Activated T-cell treated with anti-CD3 and anti-CD28 coated beads, Interleukin-2, amount 50 U/mL, for 1 hour (primary cell): ENCODE measurements at regions not wholly inside any gene's neighbourhood (a gene's known extent, or its start where the extent isn't known, plus 50 kb on each side); places are given as distances from the start of the nearest gene placed in this dataset.

Source experiments
- DNase-seq: peaks from one replicate; pipeline ENCODE4 v3.0.0-alpha.2; 2020

DNA sequence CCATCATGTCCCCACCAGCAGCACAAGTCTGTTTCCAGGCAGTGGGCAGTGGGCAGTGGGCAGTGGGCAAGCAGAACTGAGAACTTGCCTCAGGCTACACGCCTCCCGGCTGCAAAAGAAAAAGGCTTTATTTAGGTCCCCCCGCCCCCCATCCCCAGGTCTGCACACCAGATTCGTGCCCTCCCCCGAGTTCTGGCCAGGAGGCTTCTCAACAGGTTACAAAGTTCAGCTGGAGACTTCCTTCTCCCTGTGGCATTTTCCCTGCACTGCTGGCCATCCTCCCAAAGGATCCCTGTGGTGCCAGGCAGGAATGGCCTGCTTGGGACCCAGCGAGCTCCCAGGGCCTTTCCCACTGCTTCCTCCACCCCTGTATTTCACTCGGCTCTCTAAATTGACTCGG, 97.0 kb upstream of the TRIM2 start:
- DNase-seq: no peak

GRCh38 chr4:153109296-153109849, 94.9 kb upstream of the TRIM2 start:
- no peak for DNase-seq

DNA sequence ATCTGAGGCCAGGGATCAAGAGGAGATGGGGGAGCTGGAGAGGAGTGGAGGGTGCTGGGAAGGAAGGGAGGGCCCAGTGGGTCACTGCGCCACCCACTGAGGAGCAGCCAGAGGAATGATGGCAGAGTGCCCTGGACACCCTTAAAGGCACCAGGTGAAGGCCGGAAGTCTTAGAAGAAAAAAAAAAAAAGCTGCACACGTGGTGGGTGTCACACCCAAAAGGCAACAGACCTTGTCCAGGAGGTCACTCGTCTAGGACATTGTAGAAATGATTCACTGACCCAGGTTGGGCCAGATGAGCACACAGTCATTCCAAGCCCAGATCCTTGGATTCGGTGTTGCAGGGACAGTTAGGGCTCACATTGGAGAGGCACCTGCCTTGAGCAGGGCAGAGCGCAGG, 93.5 kb upstream of the TRIM2 start:
- no peak for DNase-seq

DNA sequence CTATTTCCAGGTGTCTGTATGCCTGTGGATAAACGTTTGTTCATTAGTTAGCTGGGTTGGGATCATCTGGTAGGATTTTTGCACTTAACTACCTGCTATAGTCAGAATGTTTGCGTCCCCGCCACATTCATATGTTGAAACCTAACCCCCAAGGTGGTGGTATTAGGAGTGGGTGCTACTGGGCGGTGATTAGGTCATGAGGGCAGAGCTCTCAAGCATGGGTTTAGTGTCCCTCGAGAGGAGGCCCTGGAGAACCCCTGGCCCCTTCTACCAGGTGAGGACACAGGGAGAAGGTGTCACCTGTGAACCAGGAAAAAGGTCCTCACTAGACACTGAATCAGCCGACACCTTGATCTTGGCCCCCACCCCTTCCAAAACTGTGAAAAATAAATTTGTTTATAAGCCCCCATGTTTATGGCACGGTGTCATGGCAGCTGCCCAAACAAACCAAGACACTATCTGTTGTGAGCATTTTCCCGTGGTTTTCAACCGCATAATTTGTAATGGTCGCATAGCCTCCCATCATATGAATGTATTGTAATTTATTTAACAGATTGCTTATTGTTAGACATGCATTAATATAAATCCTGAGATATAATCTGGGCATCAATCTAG, 92.7 kb upstream of the TRIM2 start:
- DNase-seq: no peak

GRCh38 chr4:153112041-153112441, 92.2 kb upstream of the TRIM2 start:
- peak; percentile 55 for DNase-seq

GRCh38 chr4:153113061-153113837, 91.0 kb upstream of the TRIM2 start:
- no peak for DNase-seq

GRCh38 chr4:153113838-153114105, 90.5 kb upstream of the TRIM2 start:
- DNase-seq: no peak

DNA sequence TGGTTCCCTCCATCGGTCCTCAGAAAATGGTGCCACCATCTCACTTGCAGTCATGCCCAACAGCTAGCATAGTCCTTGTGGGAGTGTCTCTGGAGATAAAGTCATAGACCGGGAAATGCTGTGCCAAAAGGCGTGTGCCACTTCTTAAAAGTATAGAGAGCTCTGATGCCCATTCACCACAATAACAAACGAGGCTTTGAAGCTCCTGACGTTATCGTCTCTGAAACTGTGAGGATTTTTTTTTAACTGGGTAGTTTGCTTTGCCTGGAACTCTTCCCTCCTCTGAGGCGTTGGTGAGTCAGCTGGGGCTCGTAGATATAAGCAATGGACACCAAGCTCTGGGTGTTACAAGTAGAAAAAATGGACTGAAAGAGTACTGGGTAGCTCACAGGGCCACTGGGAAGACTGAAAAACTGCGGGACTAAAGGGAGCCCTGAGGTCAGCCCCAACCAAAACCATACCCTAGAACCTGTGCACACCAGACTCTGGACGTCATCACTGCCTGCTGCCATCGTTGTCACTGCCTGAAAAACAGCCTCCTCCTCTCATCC, 89.4 kb upstream of the TRIM2 start:
- peak; percentile 53 for DNase-seq

DNA sequence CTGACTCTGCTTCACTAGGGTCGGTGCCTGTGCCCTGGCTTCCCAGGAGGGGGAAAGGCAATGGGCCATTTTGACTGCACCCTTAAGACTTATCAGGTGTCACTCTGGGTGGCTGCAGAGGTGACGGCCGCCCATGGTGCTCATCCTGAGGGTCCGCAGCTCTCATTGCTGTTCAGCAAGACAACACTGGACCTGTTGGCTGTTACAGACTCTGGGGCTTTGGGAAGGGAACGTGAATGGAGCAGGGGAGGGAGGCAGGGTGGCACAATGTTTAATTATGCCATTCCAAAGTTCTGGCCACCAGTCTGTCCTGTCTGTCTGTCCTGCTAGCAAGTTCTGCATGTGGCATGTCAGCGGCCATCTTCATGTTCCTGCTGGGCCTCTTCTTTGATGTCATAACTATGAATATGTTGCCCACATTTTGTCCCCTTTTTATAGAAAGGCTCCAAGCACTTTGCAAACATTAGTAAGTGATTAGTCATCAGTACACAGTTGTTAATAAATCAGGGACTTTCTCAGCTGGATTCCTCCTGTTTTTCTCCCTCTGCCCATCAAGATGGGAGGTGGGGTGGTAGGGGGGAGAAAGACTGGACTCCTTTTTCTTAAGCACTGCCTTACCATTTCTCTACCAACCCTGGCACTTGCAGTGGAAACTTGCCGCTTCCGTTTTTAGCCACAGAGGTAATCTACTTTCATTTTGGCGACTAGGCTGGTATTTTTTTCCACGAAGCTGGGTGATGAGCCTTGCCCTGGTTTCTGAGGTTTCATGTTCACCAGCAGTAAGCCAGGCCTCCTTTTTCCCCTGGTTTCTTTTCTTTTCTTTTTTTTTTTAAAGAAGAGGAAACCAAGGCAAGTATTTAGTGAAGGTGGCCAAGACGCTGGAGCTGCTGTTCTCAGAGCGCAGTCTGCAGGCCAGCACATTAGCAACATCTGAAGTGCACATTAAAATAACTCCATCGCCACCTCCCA, 88.6 kb upstream of the TRIM2 start:
- DNase-seq: peak; percentile 64

DNA sequence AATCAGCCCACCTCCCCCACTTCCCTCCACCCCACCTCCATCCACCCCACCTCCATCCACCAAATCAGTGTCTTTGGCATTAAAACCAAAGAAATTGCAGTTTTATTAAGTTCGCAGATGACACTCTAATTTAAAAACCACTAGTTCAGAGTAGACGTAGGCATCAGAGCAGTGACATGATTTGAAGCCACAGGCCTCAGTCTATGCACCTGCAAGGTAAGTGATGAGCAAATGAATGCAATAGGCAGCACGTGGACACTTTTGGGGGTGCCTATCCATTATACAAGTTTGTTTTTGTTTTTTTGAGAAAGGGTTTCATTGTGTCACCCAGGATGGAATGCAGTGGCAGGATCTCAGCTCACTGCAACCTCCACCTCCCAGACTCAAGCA, 88.0 kb upstream of the TRIM2 start:
- no peak for DNase-seq

- DNase-seq: no peak
Measured at GRCh38 chr4:153116801-153117200, 87.4 kb upstream of the TRIM2 start.

DNA sequence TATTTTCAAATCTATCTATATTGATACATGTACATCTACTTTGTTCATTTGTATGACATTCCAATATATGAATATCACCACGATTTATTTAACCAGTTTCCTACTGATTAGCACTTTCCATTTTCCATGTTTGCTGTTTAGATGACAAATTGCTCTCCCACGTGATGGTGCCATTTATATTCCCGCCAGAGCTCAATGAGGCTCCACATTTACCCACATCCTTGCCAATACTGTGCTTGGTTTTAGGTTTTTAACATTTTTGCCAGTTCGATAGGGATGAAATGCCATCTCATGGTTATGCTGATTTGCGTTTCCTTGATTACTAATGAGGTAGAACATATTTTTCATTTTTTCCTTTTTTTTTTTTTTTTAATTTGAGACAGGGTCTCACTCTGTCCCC, 86.7 kb upstream of the TRIM2 start:
- DNase-seq: no peak

- no peak for DNase-seq
Measured at GRCh38 chr4:153119626-153120025, 84.6 kb upstream of the TRIM2 start.

DNA sequence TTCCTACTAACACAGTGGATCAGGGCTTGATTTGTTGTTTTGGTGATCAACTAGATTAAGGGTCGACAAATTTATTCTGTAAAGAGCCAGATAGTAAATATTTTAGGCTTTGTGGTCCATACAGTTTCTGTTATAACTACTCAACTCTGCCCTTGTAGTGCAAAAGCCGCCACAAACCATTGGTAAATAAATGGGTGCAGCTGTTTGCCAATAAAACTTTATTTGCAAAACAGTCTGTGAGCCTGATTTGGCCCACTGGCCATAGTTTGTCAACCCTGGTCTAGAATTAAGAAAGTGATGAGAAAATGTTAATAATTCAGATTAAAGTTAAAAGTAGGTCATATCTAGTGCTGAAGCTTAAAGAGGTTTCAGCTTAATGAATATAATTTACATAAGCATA, 84.0 kb upstream of the TRIM2 start:
- DNase-seq: no peak

DNA sequence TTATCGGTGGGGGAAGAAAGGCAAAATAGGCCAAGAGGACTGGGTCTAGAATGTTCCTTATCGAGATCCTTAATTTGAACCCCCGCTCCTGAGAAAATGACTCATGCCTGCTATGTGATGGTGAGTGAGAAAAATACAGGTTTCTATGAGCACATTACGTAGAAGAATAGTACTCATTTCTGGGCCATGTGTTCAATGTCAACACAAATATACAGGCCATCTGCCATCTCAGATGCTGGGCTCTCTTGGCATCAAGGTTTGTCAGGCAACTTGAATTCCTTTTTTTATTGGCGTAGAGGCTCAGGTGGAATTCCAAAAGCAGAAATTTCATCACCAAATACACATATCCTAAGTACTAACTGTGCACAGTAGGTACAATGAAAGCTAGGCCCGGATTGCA, 81.4 kb upstream of the TRIM2 start:
- no peak for DNase-seq

- DNase-seq: no peak
Measured at GRCh38 chr4:153126137-153126536, 78.1 kb upstream of the TRIM2 start.

DNA sequence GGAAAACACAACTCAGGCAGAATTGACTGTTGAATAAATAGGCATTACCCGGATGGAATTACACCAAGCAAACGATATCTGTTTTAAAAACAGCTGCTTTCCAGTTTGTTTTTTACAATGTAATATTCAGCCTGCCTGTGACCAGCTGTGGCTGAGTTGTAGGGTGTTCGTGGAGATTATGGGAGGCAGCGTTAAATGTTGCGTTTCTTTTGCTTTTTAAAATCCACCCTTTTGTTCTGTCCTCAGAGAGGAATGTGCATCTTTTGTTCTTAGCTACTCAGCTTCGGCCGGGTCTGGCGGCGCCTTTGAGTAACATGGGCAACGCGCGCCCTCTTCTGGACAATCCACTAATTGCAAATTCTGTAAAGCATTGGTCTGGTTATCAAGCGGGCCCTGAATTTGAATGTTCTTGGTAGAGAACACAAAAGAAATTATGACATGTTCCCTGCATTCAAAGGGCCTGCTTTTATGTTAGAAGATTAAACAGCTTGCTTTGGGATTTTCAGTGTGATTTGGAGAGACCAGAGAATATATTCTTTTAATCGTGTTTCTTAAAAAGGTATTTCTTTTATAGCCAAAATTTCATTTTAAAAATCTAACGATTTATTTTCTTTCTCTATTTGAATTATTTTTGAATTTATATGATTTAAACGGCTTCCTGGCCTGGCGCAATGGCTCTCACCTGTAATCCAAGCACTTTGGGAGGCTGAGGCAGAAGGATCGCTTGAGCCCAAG, 76.3 kb upstream of the TRIM2 start:
- peak; percentile 77 for DNase-seq

DNA sequence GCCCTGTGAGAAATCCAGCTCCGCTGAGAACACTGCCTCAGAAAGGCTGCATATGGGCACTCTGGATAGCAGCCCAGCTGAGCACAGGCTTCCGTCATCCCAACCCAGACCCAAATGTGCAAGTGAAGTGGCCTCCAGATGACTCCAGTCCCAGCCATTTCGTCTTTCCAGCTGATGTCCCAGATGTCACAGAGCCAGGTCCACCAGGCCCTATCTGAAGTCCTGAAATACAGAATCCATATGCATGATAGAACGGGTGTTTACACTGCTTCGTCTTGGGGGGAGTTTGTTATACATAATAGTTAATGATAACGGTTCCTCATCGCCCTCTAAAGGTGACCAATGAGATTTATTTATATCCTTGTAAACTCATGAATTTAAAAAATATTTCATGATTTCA, 72.6 kb upstream of the TRIM2 start:
- DNase-seq: no peak

GRCh38 chr4:153137159-153137558, 67.1 kb upstream of the TRIM2 start:
- no peak for DNase-seq

DNA sequence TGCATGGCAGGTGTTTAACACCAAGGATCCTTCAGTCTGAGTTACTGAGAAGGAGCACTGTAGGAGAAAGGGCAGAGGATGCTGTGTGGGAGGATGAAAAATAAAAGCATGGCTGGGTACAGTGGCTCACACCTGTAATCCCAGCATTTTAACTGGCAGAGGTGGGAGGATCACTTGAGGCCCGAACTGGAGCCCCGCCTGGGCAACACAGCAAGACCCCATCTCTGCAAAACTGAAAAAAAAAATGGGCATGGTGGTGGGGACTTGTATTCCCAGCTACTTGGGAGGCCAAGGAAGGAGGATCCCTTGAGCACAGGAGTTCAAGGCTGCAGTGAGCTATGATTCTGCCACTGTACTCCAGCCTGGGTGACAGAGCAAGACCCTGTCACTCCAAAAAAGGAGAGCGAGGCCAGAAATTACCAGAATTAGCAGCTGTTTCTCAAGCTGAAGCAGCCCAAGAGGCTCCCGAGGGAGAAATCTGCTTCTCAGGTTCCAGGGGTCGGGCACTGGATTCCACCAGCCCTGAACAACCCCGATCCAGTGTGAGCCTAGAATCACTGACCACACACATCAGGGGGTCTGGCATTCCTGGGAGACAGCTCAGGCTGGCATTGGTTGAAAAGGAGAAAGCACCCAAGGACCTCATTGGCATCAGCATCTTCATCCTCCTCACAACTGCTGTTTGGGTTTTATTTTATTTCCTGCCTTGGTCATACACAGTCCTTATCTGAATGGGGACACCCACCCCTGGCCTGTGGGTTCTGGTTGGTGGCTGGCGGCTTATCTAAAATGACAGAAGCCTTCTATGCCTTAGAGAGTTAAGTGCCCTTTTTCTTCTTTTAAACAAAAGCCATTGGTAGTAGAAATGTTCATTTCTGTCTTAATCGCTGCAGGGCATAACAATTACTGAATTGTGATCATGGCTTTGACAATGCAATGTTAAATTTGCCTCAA, 66.3 kb upstream of the TRIM2 start:
- no peak for DNase-seq

DNA sequence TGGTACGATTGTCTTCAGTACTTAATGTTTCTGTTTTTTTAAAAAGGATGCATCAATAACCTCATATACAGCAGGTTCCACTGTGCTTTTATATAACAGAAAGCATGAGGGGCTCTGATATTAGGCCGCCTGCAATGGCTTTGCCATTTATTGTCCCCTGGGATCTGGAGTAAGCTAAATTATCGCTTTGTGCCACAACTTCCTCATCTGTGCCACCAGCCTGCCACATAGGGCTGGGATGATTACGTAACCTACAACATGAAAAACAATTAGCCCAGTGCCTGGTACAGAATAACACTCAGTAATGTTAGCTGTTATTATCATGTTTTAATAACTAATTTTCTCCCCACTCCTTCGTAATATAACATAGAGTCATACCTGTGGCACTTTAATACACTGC, 65.5 kb upstream of the TRIM2 start:
- no peak for DNase-seq
